Transverse colon (tissue), 4 donors: ENCODE measurements at regions not wholly inside any gene's neighbourhood (a gene's known extent, or its start where the extent isn't known, plus 50 kb on each side); places are given as distances from the start of the nearest gene placed in this dataset.

ENCODE experiments used
- DNase-seq: peaks from one replicate; pipeline ENCODE4 v3.0.0-alpha.2; 2019
- H3K27ac ChIP-seq, 4 donors: fragments of 200-600 bp; sonication (generic); 2 replicates each; pipeline ENCODE4 v1.5.1; 2016 to 2018; ENCODE audit warnings: inconsistent platforms in 4 of 4
- H3K27me3 ChIP-seq: fragments of 200-600 bp; sonication (generic); 2 replicates; pipeline ENCODE4 v1.5.1; 2017; ENCODE audit warnings: inconsistent platforms
- H3K36me3 ChIP-seq, 4 donors: fragments of 200-600 bp; sonication (generic); 2 replicates each; pipeline ENCODE4 v1.5.1; 2017 to 2019; ENCODE audit warnings: inconsistent platforms in 4 of 4
- H3K4me1 ChIP-seq, 4 donors: fragments of 200-600 bp; sonication (generic); 2 replicates each; pipeline ENCODE4 v1.5.1; 2017 to 2020; ENCODE audit warnings: inconsistent platforms in 4 of 4
- H3K4me3 ChIP-seq, 4 donors: fragments of 200-600 bp; sonication (generic); 1 replicate in 1 of 4; 2 replicates in 3 of 4; pipeline versions ENCODE4 v1.5.1 to v1.6.1; 2017 to 2019; ENCODE audit warnings: inconsistent platforms in 4 of 4
- H3K9me3 ChIP-seq, 2 donors: fragments of 200-600 bp; sonication (generic); 2 replicates each; pipeline ENCODE4 v1.5.1; 2017 to 2019; ENCODE audit warnings: inconsistent platforms in 2 of 2
- EP300 ChIP-seq: sonication (generic); formaldehyde crosslinking; IDR thresholded peaks from one replicate; pipeline ENCODE4 v1.6.1; 2017; ENCODE audit warnings: antibody characterized with exemption, low read depth
- POLR2A ChIP-seq: fragments of 450-650 bp; IDR thresholded peaks from one replicate; pipeline ENCODE4 v1.6.1; 2016; ENCODE audit warnings: antibody characterized with exemption, mild to moderate bottlenecking, moderate library complexity
- POLR2AphosphoS5 ChIP-seq, 3 donors: sonication (generic); formaldehyde crosslinking; IDR thresholded peaks; one replicate each; pipeline ENCODE4 v1.6.1; 2016; ENCODE audit warnings: antibody characterized with exemption in 3 of 3
- WGBS, 2 donors: methylation state at CpG; one replicate each; pipeline ENCODE4 v1.1.5; 2018; ENCODE audit warnings: low coverage in 1 of 2; 5-methylcytosine and 5-hydroxymethylcytosine counted together
- in situ Hi-C, 4 donors: fragments of 200-750 bp; cut with MboI; loops; one replicate each; pipeline versions ENCODE4 v1.15.0 to v1.15.1; 2017; ENCODE audit warnings: low sequenced_read_pairs in 3 of 4, low pct_ligation_motif_present in 1 of 4, low pct_unique_long_range_greater_than_20kb in 1 of 4
- intact Hi-C: fragments of 100-400 bp; cut with DNase I; formaldehyde crosslinking; loops from one replicate; pipeline ENCODE4 v1.15.1; 2023; ENCODE audit warnings: low total_unique reads
- TF ChIP-seq, protein P1 (sequence below), 5 experiments: fragments of 200-600 bp in 3 of 5; fragments of 450-650 bp in 2 of 5; sonication (generic) in 3 of 5; IDR thresholded peaks; 1 replicate in 2 of 5; 2 replicates in 3 of 5; pipeline ENCODE4 v1.5.1; 2016 to 2017; ENCODE audit warnings: antibody characterized with exemption in 5 of 5, inconsistent platforms in 3 of 5, mild to moderate bottlenecking in 2 of 5, moderate library complexity in 1 of 5

DNA sequence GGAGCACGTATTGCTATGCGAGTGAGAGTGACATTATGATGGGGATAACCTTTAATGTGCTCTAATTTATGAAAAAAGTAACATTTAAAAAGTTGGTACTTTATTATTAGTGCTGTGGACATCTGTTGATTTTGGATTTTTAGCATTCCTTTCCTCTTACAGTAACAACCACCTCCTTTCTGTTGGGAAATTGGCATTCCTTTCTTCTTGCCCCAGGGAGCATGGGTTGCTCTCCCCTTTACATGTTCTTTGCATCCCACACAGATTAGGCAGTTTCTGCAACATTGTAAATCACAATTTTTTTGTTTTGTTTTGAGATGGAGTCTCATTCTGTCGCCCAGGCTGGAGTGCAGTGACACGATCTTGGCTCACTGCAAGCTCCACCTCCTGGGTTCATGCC lies 300.2 kb downstream of the LPIN1 start:
- Histone ChIP-seq H3K4me3 (no peak overlapping the region), H3K4me1 (peaks cover 0 to 4% (median 0%) of the 10 kb centered on the region in 4 donors), H3K9me3 (no peaks in the 10 kb centered on the region), H3K36me3 (no peaks in the 10 kb centered on the region), H3K27me3 (no peaks in the 10 kb centered on the region), H3K27ac (no peak overlapping the region)
- WGBS, 2 donors, result 78 to 87% methylated on average over 2 to 4 of the region's 4 CpGs
- in situ Hi-C loops, result no loop called here
- DNase-seq, result no peak
- no peak for TF ChIP-seq POLR2AphosphoS5 (IDR thresholded peaks at IDR 0.05)
- no peak for TF ChIP-seq POLR2A
- no peak for TF ChIP-seq EP300
- TF ChIP-seq, protein P1, sequence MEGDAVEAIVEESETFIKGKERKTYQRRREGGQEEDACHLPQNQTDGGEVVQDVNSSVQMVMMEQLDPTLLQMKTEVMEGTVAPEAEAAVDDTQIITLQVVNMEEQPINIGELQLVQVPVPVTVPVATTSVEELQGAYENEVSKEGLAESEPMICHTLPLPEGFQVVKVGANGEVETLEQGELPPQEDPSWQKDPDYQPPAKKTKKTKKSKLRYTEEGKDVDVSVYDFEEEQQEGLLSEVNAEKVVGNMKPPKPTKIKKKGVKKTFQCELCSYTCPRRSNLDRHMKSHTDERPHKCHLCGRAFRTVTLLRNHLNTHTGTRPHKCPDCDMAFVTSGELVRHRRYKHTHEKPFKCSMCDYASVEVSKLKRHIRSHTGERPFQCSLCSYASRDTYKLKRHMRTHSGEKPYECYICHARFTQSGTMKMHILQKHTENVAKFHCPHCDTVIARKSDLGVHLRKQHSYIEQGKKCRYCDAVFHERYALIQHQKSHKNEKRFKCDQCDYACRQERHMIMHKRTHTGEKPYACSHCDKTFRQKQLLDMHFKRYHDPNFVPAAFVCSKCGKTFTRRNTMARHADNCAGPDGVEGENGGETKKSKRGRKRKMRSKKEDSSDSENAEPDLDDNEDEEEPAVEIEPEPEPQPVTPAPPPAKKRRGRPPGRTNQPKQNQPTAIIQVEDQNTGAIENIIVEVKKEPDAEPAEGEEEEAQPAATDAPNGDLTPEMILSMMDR (IDR thresholded peaks at IDR 0.05), result no peak
- intact Hi-C loops, result loop anchor here (2.0 kb wide), 1 partner anchor 18 kb away; no protein-coding TSS in a partner anchor

DNA sequence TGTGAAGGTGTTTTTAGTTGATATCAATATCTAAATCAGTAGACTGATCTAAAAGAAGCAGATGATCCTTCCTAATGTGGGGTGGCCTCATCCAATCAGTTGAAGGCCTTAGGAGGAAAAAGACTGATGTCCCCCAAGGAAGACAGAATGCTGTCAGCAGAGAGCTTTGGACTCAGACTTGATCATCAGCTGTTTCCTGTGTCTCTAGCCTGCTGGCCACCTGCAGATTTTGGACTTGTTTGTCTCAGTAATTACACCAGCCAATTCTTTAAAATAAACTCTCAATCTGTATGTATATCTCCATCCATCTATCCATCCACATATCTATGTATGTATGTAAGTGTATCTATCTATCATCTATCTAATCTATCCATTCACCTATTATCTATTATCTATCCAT lies 301.3 kb downstream of the LPIN1 start:
- Histone ChIP-seq H3K27ac (no peak overlapping the region), H3K36me3 (no peaks in the 10 kb centered on the region), H3K9me3 (no peaks in the 10 kb centered on the region), H3K4me1 (peaks cover 0 to 4% (median 0%) of the 10 kb centered on the region in 4 donors), H3K4me3 (no peak overlapping the region), H3K27me3 (no peaks in the 10 kb centered on the region)
- no peak for DNase-seq
- TF ChIP-seq POLR2A, result no peak
- TF ChIP-seq, protein P1 (IDR thresholded peaks at IDR 0.05), result no peak
- TF ChIP-seq EP300, result no peak
- no peak for TF ChIP-seq POLR2AphosphoS5 (IDR thresholded peaks at IDR 0.05)
- in situ Hi-C loops (no loop called here), intact Hi-C loops (loop anchor here (2.0 kb wide), 1 partner anchor 17 kb away; no protein-coding TSS in a partner anchor)

DNA sequence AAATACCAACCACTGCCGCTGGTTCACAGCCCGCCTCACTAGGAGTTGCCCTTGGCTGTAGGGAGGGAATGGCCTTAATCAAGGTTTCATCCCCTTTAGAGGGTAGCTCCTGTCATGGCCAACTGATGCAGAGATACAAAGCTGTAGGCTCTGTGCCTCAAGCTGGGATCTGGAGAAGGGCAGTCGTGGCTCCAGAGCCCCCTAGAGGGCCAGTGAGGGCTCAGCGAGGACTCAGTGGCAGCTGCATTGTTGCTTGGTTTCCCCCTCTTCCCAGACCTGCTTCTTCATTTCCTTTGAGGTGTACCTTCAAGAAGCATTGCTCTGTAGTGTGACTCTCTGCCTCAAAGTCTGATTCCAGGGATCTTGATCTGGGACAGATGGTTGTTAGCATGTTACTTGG lies 302.1 kb downstream of the LPIN1 start:
- H3K4me1 ChIP-seq, result peaks cover 0 to 4% (median 0%) of the 10 kb centered on the region in 4 donors
- no peak for DNase-seq
- in situ Hi-C loops, result no loop called here
- no peaks in the 10 kb centered on the region for H3K27me3 ChIP-seq
- no peaks in the 10 kb centered on the region for H3K9me3 ChIP-seq
- TF ChIP-seq POLR2A (no peak), EP300 (no peak), POLR2AphosphoS5 (IDR thresholded peaks at IDR 0.05) (no peak)
- TF ChIP-seq, protein P1 (IDR thresholded peaks at IDR 0.05), result no peak
- H3K36me3 ChIP-seq, result no peaks in the 10 kb centered on the region
- no peak overlapping the region for H3K4me3 ChIP-seq
- intact Hi-C loops, result no loop called here
- no peak overlapping the region for H3K27ac ChIP-seq
- WGBS, 2 donors, result 20 to 83% methylated on average over 1 to 4 of the region's 4 CpGs

DNA sequence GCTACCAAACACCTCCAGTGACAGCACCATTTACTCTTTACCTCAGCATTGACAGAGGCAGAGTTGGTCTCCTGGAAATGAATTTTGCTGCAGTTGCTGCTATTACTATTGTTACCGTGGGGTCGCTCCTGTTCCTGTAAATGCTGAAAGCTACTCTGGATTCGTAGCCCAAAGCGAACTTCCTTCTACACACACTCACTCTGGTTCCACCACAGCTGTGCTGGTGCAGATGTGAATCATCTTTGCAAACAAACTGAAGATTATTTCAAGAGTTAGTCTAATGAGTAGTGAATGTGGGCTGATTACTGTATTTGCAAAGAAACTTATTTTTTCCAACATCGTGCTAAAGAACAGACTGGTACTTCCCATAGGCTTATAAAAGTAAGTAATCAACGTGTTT lies 304.0 kb downstream of the LPIN1 start:
- no peak overlapping the region for H3K4me3 ChIP-seq
- DNase-seq, result no peak
- WGBS, 2 donors, result 40 to 47% methylated on average over 6 of the region's 6 CpGs
- no peaks in the 10 kb centered on the region for H3K36me3 ChIP-seq
- H3K4me1 ChIP-seq, result peaks cover 0 to 4% (median 0%) of the 10 kb centered on the region in 4 donors
- H3K27ac ChIP-seq, result no peak overlapping the region
- intact Hi-C loops, result no loop called here
- in situ Hi-C loops, result no loop called here
- no peaks in the 10 kb centered on the region for H3K9me3 ChIP-seq
- no peaks in the 10 kb centered on the region for H3K27me3 ChIP-seq
- TF ChIP-seq EP300 (no peak), POLR2AphosphoS5 (IDR thresholded peaks at IDR 0.05) (no peak), POLR2A (no peak)
- TF ChIP-seq, protein P1 (IDR thresholded peaks at IDR 0.05), result no peak
